C1 segment of cervical spinal cord (tissue), 14 donors: ENCODE measurements at regions not wholly inside any gene's neighbourhood (a gene's known extent, or its start where the extent isn't known, plus 50 kb on each side); places are given as distances from the start of the nearest gene placed in this dataset.

ENCODE experiments used
- DNase-seq, 14 donors: peaks; one replicate each; lab custom pipeline; 2025; lab: John Stamatoyannopoulos, UW

DNA sequence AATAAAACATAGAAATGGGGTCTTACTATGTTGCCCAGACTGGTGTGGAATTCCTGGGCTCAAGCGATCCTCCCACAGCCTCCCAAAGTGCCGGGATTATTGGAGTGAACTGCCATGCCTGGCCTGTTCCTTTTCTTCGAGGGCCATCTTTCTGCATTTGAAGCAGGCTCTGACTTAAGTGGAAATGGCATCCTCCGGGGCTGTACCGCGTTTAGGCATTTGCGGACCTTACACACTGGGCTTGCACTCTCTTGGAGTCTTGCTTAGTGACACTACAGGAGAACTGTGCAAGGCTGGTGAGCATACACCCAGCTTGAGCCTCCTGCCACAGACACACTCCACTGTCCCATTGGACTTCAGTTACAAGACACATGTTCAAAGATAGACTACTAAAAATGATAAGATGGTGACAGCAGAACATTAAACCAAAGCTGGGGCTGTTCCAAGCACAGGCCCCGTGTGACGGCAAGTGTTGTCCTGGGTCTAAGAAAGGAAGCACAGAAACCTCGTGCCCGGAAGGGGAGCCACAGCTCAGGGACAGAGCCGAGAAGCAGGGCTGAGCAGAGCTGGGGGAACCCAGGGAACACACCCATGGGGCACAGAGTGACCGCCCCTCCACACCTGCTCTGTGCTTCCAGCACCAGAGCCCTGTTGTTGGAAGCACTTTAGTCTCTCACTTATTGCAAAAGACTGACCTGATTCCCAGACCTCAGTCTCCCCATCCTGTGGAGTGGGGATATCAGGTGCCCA lies 59.0 kb upstream of the SHANK2 start:
- no peak for DNase-seq

- DNase-seq = no peak
Measured at GRCh38 chr11:71310184-71310583, 57.8 kb upstream of the SHANK2 start.

DNA sequence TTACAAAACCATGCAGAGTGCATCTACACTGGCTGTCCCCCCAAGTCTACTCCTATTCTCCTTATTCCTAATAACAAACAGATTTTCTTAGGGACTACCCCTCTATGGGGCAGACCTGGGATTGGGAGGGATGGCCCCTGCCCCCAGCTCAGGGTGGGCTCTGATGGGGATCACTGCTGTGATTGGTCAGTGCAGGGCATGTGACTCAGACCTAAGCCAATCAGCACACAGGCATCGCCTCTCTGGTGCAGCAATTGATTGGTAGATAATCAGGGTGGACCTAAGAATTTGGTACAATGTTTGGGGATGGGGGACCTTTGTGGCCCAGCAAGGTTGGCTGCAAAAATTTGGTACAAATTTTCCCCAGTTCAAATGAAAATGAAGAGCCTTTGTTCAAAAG lies 57.2 kb upstream of the SHANK2 start:
- no peak for DNase-seq

GRCh38 chr11:71309181-71309580 lies 56.8 kb upstream of the SHANK2 start:
- no peak for DNase-seq

- no peak for DNase-seq
Measured at GRCh38 chr11:71307811-71308645, 55.7 kb upstream of the SHANK2 start.

- no peak for DNase-seq
Measured at GRCh38 chr11:71305451-71306125, 53.2 kb upstream of the SHANK2 start.

GRCh38 chr11:71305041-71305440 lies 52.7 kb upstream of the SHANK2 start:
- no peak for DNase-seq

- no peak for DNase-seq
Measured at GRCh38 chr11:71304491-71304890, 52.1 kb upstream of the SHANK2 start.

DNA sequence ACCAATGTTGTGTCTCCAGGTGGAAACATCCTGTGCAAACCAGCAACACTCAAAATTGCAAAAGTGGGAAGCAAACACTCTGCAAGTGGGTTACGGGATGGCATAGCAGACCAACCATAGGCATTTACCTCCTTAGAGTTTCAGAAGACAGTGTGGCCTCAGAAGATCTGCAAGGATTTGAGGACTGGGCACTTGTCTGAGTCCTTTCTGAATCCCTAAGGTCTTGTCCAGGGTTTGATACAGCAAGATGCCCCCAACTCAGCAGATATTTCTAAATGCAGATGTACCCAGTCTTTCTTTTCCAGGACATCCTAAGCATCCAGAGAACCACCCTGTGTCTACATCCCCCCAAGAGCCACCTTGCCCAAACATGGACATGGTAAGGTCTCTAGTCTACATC lies 51.7 kb upstream of the SHANK2 start:
- no peak for DNase-seq

DNA sequence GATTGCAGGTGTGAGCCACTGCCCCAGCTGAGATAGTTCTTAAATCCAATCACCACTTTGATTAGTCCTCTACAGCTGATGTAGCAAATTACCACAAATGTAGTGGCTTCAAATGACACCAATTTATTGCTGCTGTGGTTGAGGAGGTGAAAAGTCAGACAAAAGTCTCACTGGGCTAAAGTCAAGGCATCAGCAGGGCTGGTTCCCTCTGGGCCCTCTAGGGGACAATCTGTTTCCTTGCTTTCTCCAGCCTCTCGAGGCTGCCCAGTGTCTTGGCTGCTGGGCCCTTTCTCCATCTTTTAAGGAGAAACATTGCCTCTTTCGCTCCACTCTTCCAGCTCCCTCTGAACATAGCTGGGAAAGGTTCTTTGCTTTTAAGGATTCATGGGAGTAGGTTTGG lies 50.5 kb upstream of the SHANK2 start:
- no peak for DNase-seq

DNA sequence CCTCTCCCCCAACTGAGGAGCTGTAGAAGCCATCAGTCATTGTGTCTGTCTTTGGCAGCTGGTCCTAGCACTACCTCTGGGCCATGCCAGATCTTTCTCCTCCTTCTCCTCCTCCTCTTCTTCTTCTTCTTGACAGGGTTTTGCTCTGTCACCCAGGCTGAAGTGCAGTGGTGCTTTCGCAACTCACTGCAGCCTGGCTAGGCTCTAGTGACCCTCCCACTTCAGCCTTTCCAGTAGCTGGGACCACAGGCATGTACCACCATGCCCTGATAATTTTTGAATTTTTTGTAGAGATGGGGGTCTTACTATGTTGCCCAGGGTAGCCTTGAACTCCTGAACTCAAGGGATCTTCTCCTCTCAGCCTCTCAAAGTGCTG lies 50.1 kb upstream of the SHANK2 start:
- DNase-seq = no peak
